HG03378 (cell line): ENCODE measurements at regions not wholly inside any gene's neighbourhood (a gene's known extent, or its start where the extent isn't known, plus 50 kb on each side); places are given as distances from the start of the nearest gene placed in this dataset.

ENCODE experiments used
- ATAC-seq: cut with Tn5 transposase; IDR thresholded peaks from one replicate; pipeline ENCODE4 v1.9.1; 2021; ENCODE audit warnings: mild to moderate bottlenecking, moderate library complexity; ENCODE audit not compliant: unreplicated experiment

DNA sequence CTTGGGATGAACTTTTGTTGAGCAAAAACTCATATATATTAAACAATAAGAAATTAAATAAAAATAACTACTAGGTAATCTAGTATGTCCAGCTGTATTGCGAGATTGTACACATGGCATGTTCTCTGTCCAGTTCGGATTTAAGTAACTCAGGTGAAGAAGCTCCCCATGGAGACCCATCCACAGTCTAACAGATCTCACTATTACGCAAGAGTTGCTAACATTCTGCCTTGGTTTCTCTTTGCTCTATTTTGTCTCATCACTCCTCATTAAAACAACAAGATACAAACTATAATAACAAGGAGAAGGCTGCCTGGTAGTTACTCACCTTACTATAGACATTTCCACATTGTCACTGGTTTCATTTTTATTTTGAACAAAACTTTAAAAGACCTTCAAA, 1372.3 kb upstream of the CELF2 start:
- no peak for ATAC-seq

- no peak for ATAC-seq
Observed at GRCh38 chr10:9645928-9646600, 1371.6 kb upstream of the CELF2 start.

GRCh38 chr10:9654261-9654660, 1363.4 kb upstream of the CELF2 start:
- no peak for ATAC-seq

GRCh38 chr10:9656386-9656785, 1361.3 kb upstream of the CELF2 start:
- ATAC-seq = no peak

DNA sequence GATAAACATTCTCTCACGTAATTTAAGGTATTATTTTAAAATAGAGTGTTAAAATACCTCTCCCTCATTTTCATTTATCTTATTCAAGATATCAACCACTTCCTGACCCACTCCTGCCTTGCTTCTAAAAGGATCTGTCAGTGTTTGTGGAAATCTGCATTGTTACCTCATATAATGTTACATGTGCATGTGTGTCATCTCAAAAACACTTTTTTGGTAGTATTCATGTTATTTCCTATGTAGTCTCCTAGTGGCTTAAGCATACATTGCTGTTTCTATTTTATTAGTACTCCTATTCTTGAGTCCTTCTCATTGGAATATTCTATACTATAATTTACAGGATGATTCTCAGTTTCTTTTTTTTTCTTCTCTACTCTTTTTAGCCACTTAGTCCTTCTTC, 1360.7 kb upstream of the CELF2 start:
- no peak for ATAC-seq

DNA sequence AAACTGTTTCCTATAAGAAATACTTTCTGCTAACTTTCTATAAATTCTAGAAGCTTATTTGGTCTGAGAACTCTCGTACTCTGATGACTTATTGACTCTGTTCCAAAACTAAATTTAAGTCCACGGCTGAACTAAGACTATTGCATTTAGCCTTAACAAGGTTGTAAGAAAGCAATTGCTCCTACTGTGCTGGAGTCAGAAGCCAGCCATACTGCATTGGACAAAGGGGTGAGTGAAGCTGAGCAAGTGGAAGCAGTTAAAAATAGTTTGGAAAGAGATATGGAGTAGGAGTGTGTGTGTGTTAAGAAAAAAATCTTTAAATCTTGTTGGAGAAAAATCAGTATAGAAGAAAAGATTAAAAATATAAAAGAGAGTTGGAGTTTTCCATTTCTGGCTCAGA, 1360.1 kb upstream of the CELF2 start:
- no peak for ATAC-seq

- no peak for ATAC-seq
Observed at GRCh38 chr10:9668411-9668810, 1349.3 kb upstream of the CELF2 start.

- ATAC-seq = no peak
Observed at GRCh38 chr10:9670911-9671310, 1346.8 kb upstream of the CELF2 start.

DNA sequence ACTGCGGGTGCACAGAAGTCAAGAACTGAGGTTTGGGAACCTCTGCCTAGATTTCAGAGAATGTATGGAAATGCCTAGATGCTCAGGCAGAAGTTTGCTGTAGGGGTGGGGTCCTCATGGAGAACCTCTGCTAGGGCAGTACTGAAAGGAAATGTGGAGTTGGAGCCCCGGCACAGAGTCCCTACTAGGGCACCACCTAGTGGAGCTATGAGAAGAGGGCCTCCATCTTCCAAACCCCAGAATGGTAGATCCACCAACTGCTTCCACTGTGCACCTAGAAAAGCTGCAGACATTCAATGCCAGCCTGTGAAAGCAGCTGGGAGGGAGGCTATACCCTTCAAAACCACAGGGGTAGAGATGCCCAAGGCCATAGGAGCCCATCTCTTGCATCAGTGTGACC, 1336.0 kb upstream of the CELF2 start:
- no peak for ATAC-seq

DNA sequence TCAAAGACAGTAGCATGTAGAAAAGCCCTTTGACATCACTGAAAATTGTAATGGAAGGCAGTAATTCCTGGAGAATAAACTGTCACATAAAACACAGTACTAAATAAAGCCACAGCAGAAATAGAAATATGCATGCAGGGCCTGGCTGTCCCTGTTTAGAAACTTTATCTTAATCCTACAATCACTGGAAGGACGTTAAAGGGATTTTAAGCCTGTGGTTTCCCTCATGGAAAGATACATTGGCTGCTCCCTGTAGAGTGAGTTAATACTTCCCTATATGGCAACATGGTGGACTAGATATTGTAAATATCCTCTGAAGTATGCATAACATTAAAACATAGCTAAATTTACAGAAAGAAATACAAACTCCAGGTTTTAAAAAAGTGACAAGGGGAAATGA, 1334.9 kb upstream of the CELF2 start:
- ATAC-seq = no peak

DNA sequence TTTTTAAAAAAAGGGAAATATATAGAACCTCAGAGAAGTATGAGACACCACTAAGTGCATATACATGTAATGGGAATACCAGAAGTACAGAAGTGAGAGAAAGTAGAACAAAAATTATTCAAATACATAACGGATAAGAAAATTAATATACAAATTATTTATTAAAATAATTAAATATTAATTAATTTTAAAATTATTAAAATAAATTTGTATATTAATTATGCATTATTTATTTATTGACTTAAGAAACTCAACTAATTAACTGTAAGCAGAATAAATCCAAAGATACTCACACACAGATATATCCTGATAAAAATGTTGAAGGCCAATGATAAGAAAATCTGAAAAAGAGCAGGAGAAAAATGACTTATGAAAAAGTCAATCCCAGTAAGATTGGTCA, 1333.5 kb upstream of the CELF2 start:
- no peak for ATAC-seq

GRCh38 chr10:9685596-9685995, 1332.1 kb upstream of the CELF2 start:
- ATAC-seq = no peak

DNA sequence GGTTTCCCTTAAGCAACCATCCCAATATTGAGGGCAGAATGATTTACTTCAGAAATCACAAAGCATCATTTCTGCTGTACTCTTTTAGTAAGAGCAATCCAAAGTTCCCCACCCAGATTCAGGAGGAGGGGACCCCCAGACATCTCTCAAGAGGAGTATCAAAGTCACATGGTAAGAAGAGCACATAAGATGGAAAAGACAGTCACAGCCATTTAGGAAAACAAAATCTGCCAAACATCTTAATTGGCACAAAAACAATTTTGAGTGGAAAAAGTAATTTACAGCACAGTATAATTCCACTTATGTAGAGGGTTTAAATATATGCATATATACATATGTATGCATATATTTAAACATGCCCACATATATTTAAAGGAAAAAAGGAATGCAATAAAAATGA, 1329.0 kb upstream of the CELF2 start:
- no peak for ATAC-seq

GRCh38 chr10:9707216-9707615, 1310.5 kb upstream of the CELF2 start:
- ATAC-seq = no peak

DNA sequence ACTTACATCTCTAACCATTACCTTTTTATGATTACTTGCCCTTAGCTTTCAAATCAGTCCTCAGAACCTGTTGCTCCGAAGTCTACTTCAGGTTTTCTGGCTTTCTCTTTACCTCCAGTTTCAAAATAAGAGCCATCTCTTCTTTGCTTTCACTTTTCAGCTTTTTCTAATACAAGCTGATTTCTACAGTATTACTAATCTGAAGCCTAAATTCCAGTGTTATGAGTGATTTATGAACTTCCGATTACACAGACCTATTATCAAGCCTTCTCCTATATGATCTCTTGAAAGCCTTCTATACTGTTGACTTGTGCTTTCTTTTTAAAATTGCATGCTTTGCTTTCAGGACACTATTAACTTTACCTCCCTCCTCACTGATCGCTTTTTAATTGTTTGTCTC, 1307.8 kb upstream of the CELF2 start:
- no peak for ATAC-seq

DNA sequence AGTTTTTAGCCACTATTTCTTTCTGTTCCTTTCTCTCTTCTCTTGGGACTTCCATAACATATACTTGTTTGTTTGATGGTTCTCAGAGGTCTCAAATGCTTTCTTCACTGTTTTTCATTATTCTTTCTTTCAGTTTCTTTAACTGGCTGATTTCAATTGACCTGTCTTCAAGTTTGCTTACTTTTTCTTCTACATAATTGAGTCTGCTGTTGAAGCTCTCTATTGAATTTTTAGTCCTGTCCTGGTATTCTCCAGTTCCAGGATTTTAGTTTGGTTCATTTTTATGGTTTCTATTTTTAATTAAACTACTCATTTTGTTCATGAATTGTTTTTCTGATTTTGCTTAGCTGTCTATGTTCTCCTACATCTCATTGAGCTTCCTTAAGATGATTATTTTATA, 1305.3 kb upstream of the CELF2 start:
- ATAC-seq = no peak

DNA sequence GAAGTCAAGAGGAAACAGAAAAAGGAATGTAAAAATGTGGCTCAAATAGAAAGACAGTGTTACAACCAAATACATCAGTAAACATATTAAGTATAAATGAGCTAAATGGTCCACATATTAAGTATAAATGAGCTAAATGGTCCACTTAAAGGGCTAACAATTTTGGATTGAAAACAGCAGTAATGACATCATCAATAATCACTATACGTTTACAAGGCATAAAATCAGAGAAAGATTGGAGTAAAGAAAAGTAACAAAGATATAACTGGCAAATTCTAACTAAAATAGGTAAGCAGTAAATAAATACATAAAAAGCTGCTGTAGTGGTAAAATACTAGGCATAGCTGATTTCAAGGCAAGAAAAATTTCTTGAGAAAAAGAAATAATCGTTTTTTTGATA, 1298.4 kb upstream of the CELF2 start:
- no peak for ATAC-seq

DNA sequence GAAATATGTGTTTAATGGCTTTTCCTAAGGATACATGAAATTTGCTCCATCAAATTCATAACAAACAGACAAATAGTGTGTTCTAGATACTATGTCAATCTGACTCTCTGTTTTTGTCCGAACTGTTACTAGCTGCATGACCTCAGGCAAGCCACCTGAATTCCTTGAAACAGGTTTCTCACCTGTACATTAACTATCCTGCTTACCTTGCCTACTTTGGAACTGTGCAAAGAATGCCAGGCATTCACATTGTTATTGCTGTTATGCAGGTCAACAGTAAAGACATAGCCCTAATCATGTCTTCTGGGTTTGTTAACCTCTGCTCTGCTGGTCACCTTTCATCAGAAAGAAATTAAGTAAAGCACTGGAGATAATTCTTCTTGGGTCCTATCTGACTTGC, 1283.9 kb upstream of the CELF2 start:
- no peak for ATAC-seq

DNA sequence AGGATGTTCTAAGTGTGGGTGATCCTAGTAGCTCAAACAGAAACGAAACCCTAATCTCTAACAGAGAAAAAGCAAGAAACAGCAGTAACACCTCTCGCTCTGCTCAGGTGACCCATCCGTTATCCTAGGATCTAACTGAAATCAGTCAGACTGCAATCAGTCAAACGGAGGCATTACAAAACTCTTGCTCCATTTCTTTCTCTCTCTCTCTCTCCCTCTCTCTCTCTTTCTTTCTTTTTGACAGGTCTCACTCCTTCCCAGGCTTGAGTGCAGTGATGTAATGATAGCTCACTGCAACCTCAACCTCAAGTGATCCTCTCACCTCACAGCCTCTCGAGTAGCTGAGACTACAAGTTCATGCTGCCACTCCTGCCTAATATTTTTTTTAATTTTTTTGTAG, 1283.5 kb upstream of the CELF2 start:
- ATAC-seq = no peak

GRCh38 chr10:9735731-9736130, 1281.9 kb upstream of the CELF2 start:
- ATAC-seq = no peak

DNA sequence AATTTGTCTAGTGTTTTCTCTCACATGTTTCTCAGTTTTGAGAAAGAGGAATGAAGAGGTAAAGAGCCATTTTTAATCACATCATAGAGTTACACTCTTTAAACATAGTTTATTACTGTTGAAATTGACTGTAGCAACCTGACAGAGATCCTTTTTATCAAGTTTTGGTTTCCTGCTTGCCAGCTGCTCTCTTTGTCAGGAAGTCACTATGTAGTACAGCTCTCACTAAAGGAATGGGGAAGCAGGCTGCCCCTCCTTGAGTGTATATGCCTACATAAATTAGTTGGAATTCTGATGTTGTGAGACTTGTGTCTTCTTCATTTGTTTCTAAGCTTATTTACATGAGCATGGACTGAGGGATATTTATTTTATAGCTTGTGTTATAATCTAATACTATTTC, 1274.0 kb upstream of the CELF2 start:
- no peak for ATAC-seq

- no peak for ATAC-seq
Observed at GRCh38 chr10:9745158-9745557, 1272.5 kb upstream of the CELF2 start.

DNA sequence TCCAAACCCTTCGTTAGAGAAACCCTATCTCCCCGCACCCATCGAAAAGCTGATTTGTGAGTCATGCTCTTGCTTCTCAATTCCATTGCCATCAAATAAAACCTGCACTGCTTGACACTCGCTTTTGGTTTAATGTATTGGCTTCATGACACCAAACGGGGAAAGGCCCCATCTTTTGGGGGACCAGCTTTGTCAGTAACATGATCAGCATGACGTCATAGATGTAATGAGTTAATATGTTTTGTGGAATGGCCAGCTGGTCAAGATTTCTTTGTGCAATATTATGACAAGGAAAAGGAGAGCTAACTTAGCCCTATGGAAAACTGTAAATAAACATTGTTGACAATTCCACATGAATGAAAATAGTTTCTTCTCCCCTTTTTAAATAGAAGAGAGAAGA, 1260.5 kb upstream of the CELF2 start:
- ATAC-seq = no peak

GRCh38 chr10:9759596-9759995, 1258.1 kb upstream of the CELF2 start:
- no peak for ATAC-seq
